ENCODE measurements at regions not wholly inside any gene's neighbourhood (a gene's known extent, or its start where the extent isn't known, plus 50 kb on each side); places are given as distances from the start of the nearest gene placed in this dataset.

GRCh38 chr18:60543646-60544045, 171.1 kb upstream of the MC4R start:
- Histone ChIP-seq H3K27ac (no peak overlapping the region), H3K36me3 (no peaks in the 10 kb centered on the region), H3K4me1 (no peaks in the 10 kb centered on the region), H3K27me3 (no peaks in the 10 kb centered on the region), H3K4me3 (no peak overlapping the region), H3K9me3 (no peaks in the 10 kb centered on the region)
- DNase-seq (no peak), ATAC-seq (no peak), FAIRE-seq (no peak)
- WGBS, 2 donors, result 87 to 93% methylated on average over 2 of the region's 2 CpGs
- TF ChIP-seq CTCF (IDR thresholded peaks at IDR 0.05), result no peak
- intact Hi-C loops (cut with DNase I), result no loop called here

- no peaks in the 10 kb centered on the region for H3K4me1 ChIP-seq
- ATAC-seq, result peak in 2 of 4 donors; percentile 48 to 64
- no peaks in the 10 kb centered on the region for H3K9me3 ChIP-seq
- H3K27me3 ChIP-seq, result no peaks in the 10 kb centered on the region
- FAIRE-seq, result peak; percentile 97
- peak; percentile 13 to 69 (median 56) for TF ChIP-seq CTCF (IDR thresholded peaks at IDR 0.05)
- no peaks in the 10 kb centered on the region for H3K36me3 ChIP-seq
- no peak for DNase-seq
- 0 to 1% methylated on average over 2 of the region's 2 CpGs for WGBS, 2 donors
- intact Hi-C loops (cut with DNase I), result no loop called here
- H3K27ac ChIP-seq, result no peak overlapping the region
- no peak overlapping the region for H3K4me3 ChIP-seq
Measured at GRCh38 chr18:60549338-60549960, 176.9 kb upstream of the MC4R start.

- WGBS, 2 donors, result 74 to 89% methylated on average over 8 of the region's 8 CpGs
- no peaks in the 10 kb centered on the region for H3K4me1 ChIP-seq
- DNase-seq, result no peak
- no peak for TF ChIP-seq CTCF (IDR thresholded peaks at IDR 0.05)
- no peak for FAIRE-seq
- H3K9me3 ChIP-seq, result no peaks in the 10 kb centered on the region
- no peak for ATAC-seq
- H3K27me3 ChIP-seq, result no peaks in the 10 kb centered on the region
- no peaks in the 10 kb centered on the region for H3K36me3 ChIP-seq
- H3K27ac ChIP-seq, result no peak overlapping the region
- intact Hi-C loops (cut with DNase I), result loop anchor here in 1 of 3 donors (10.0 kb wide), 2 partner anchors 558 to 1098 kb away; no protein-coding TSS in a partner anchor
- H3K4me3 ChIP-seq, result no peak overlapping the region
Measured at GRCh38 chr18:60552948-60553347, 180.4 kb upstream of the MC4R start.

GRCh38 chr18:60554967-60555366, 182.4 kb upstream of the MC4R start:
- no peaks in the 10 kb centered on the region for H3K9me3 ChIP-seq
- ATAC-seq (no peak), DNase-seq (peak in 1 of 6 donors; percentile 40), FAIRE-seq (no peak)
- no peaks in the 10 kb centered on the region for H3K4me1 ChIP-seq
- no peak overlapping the region for H3K27ac ChIP-seq
- 38 to 44% methylated on average over 3 of the region's 3 CpGs for WGBS, 2 donors
- H3K36me3 ChIP-seq, result no peaks in the 10 kb centered on the region
- H3K27me3 ChIP-seq, result no peaks in the 10 kb centered on the region
- TF ChIP-seq CTCF (IDR thresholded peaks at IDR 0.05), result no peak
- intact Hi-C loops (cut with DNase I), result loop anchor here in 1 of 3 donors (10.0 kb wide), 2 partner anchors 560 to 1100 kb away; no protein-coding TSS in a partner anchor
- no peak overlapping the region for H3K4me3 ChIP-seq

- Histone ChIP-seq H3K27ac (no peak overlapping the region), H3K4me3 (no peak overlapping the region), H3K36me3 (no peaks in the 10 kb centered on the region), H3K4me1 (no peaks in the 10 kb centered on the region), H3K9me3 (no peaks in the 10 kb centered on the region), H3K27me3 (no peaks in the 10 kb centered on the region)
- FAIRE-seq, result no peak
- no peak for TF ChIP-seq CTCF (IDR thresholded peaks at IDR 0.05)
- peak in 1 of 6 donors; percentile 20 for DNase-seq
- WGBS, 2 donors, result 59 to 62% methylated on average over 5 of the region's 5 CpGs
- no peak for ATAC-seq
- intact Hi-C loops (cut with DNase I), result loop anchor here in 1 of 3 donors (10.0 kb wide), 2 partner anchors 561 to 1101 kb away; no protein-coding TSS in a partner anchor
Measured at GRCh38 chr18:60555625-60556024, 183.1 kb upstream of the MC4R start.
